PC-3 (cell line): ENCODE measurements at regions not wholly inside any gene's neighbourhood (a gene's known extent, or its start where the extent isn't known, plus 50 kb on each side); places are given as distances from the start of the nearest gene placed in this dataset.

Experiments used
- ATAC-seq: fragments of 200-7000 bp; cut with Tn5 transposase; 2 replicates; pipeline ENCODE4 v1.9.1; 2020; ENCODE audit warnings: mild to moderate bottlenecking, moderate library complexity
- BruUV-seq: library from RNA; stranded (reverse); fragments of 400-500 nt; replicated peaks from 2 replicates; lab custom pipeline; 2021; lab: Mats Ljungman, UMichigan
- CTCF ChIA-PET: fragments of 300-600 bp; sonication (Branson Sonifier 250); formaldehyde crosslinking; loops from one replicate; lab custom pipeline; 2022; ENCODE audit warnings: antibody characterized with exemption; lab: Charles Lee
- POLR2A ChIA-PET: fragments of 300-600 bp; sonication (Branson Sonifier 250); formaldehyde crosslinking; loops from one replicate; lab custom pipeline; 2022; ENCODE audit warnings: antibody characterized with exemption; ENCODE audit not compliant: unreplicated experiment; lab: Charles Lee
- DNase-seq: peaks from one replicate; pipeline ENCODE4 v3.0.0-alpha.2; 2015
- H2AFZ ChIP-seq: fragments of 300-600 bp; sonication (generic); 2 replicates; pipeline ENCODE4 v1.6.0; 2016; ENCODE audit warnings: antibody characterized with exemption, low read length
- H3F3A ChIP-seq: fragments of 300-600 bp; sonication (generic); one replicate; pipeline ENCODE4 v1.6.0; 2017; ENCODE audit warnings: antibody characterized with exemption, low read length, control low read depth, mild to moderate bottlenecking; ENCODE audit not compliant: unreplicated experiment
- H3K27ac ChIP-seq: fragments of 300-600 bp; sonication (generic); 2 replicates; pipeline ENCODE4 v1.5.1; 2016; ENCODE audit warnings: mild to moderate bottlenecking, low read length
- H3K27me3 ChIP-seq: fragments of 300-600 bp; sonication (generic); 2 replicates; pipeline ENCODE4 v1.6.1; 2016; ENCODE audit warnings: low read length, mixed read lengths
- H3K36me3 ChIP-seq: fragments of 300-600 bp; sonication (generic); 2 replicates; pipeline ENCODE4 v1.6.1; 2016; ENCODE audit warnings: low read depth, mixed run types, low read length, mixed read lengths
- H3K4me1 ChIP-seq: fragments of 300-600 bp; sonication (generic); 2 replicates; pipeline ENCODE4 v1.5.1; 2016; ENCODE audit warnings: low read length; ENCODE audit not compliant: insufficient read depth
- H3K4me2 ChIP-seq: fragments of 300-600 bp; sonication (generic); 2 replicates; pipeline ENCODE4 v1.6.0; 2016; ENCODE audit warnings: low read length
- H3K4me3 ChIP-seq: fragments of 300-600 bp; sonication (generic); 2 replicates; pipeline ENCODE4 v1.5.1; 2016; ENCODE audit warnings: mild to moderate bottlenecking, low read length, mixed read lengths
- H3K79me2 ChIP-seq: fragments of 300-600 bp; sonication (generic); 2 replicates; pipeline ENCODE4 v1.6.1; 2017; ENCODE audit warnings: low read length, mixed read lengths
- H3K9ac ChIP-seq: fragments of 300-600 bp; sonication (generic); 2 replicates; pipeline ENCODE4 v1.6.0; 2016; ENCODE audit warnings: mild to moderate bottlenecking, low read length
- H3K9me2 ChIP-seq: fragments of 300-600 bp; sonication (generic); replicated peaks from 2 replicates; pipeline ENCODE4 v1.6.1; 2016; ENCODE audit warnings: mixed run types, low read length, mixed read lengths
- H3K9me3 ChIP-seq: fragments of 300-600 bp; sonication (generic); 2 replicates; pipeline ENCODE4 v1.6.1; 2016; ENCODE audit warnings: low read length, mixed read lengths
- H4K20me1 ChIP-seq: fragments of 300-600 bp; sonication (generic); 2 replicates; pipeline ENCODE4 v1.6.1; 2016; ENCODE audit warnings: low read length, mixed read lengths
- EZH2 ChIP-seq: fragments of 300-600 bp; sonication (generic); IDR thresholded peaks from one replicate; pipeline ENCODE4 v1.6.1; 2017; ENCODE audit warnings: antibody characterized with exemption, mild to moderate bottlenecking, low read length; ENCODE audit not compliant: unreplicated experiment
- EZH2phosphoT487 ChIP-seq: fragments of 300-600 bp; sonication (generic); IDR thresholded peaks from 2 replicates; pipeline ENCODE4 v1.6.1; 2018; ENCODE audit warnings: mild to moderate bottlenecking, antibody characterized with exemption, low read length, borderline replicate concordance
- intact Hi-C: fragments of 100-400 bp; cut with micrococcal nuclease; formaldehyde crosslinking; loops from 2 replicates; pipeline ENCODE4 v1.9.0; 2023
- TF ChIP-seq, protein P1 (sequence below): fragments of 300-600 bp; sonication (generic); conservative IDR thresholded peaks from 2 replicates; pipeline ENCODE4 v1.5.1; 2017; ENCODE audit warnings: antibody characterized with exemption, low read depth, mild to moderate bottlenecking, low read length

DNA sequence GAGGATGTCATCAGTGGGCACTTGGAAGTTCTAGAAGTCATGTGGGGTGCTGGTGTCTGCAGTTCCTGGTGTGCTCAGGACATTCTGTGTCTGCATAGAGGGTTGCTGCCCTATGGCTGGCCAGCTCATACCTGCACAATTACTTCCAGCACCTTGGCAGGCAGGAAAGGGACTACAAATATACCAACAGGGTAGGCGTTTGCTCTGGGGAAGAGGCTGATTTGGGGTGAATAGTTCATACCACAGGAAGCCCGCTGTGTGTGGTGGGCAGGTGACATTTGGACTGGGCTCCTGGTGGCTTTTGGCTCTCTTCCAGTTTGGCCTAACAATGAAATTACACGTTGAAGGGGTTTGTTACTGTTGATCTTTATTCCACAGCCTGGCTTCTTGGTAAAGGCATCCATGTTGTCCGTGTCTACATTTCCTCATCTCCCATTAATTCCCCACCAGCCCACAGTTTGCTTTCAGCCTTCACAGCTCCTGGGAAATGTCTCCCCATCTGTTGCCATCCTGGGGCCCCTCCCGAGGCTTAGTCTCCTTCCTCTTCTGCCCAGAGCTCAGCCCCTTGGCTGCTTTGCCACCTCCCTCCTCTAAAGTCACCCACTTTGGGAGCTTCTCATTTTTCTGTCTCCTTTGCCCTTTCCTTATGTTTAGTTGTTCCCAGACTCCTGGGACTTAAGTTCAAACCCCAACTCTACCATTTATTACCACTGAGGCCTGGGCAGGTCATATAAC, 88.1 kb downstream of the RSPH3 start:
- H3K36me3 ChIP-seq: no peaks in the 10 kb centered on the region
- H2AFZ ChIP-seq: peak overlapping the region; percentile 28; the same call in 1 of the 2 replicates
- ChIA-PET CTCF (no interaction called here), POLR2A (no interaction called here)
- no peak for ATAC-seq
- TF ChIP-seq EZH2phosphoT487: no peak
- TF ChIP-seq, protein P1, sequence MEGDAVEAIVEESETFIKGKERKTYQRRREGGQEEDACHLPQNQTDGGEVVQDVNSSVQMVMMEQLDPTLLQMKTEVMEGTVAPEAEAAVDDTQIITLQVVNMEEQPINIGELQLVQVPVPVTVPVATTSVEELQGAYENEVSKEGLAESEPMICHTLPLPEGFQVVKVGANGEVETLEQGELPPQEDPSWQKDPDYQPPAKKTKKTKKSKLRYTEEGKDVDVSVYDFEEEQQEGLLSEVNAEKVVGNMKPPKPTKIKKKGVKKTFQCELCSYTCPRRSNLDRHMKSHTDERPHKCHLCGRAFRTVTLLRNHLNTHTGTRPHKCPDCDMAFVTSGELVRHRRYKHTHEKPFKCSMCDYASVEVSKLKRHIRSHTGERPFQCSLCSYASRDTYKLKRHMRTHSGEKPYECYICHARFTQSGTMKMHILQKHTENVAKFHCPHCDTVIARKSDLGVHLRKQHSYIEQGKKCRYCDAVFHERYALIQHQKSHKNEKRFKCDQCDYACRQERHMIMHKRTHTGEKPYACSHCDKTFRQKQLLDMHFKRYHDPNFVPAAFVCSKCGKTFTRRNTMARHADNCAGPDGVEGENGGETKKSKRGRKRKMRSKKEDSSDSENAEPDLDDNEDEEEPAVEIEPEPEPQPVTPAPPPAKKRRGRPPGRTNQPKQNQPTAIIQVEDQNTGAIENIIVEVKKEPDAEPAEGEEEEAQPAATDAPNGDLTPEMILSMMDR: no peak
- TF ChIP-seq EZH2: no peak
- no TSS peak for BruUV-seq
- DNase-seq: peak; percentile 22
- intact Hi-C loops: loop anchor here (10.0 kb wide), 1 partner anchor 57 kb away; no protein-coding TSS in a partner anchor
- H3K9ac ChIP-seq: no peak overlapping the region
- H4K20me1 ChIP-seq: no peaks in the 10 kb centered on the region
- H3K27ac ChIP-seq: 0 out of 2 replicates have a peak overlapping the region, but pooled peaks have one; percentile 86
- H3K9me2 ChIP-seq: no peaks in the 10 kb centered on the region; the same call in 1 of the 2 replicates
- H3F3A ChIP-seq: peaks cover 3% of the 10 kb centered on the region
- no peaks in the 10 kb centered on the region for H3K9me3 ChIP-seq
- H3K4me3 ChIP-seq: no peak overlapping the region
- H3K79me2 ChIP-seq: no peaks in the 10 kb centered on the region
- H3K4me2 ChIP-seq: 0 out of 2 replicates have a peak overlapping the region, but pooled peaks have one; percentile 89
- H3K27me3 ChIP-seq: no peaks in the 10 kb centered on the region
- H3K4me1 ChIP-seq: peaks cover 35% of the 10 kb centered on the region

DNA sequence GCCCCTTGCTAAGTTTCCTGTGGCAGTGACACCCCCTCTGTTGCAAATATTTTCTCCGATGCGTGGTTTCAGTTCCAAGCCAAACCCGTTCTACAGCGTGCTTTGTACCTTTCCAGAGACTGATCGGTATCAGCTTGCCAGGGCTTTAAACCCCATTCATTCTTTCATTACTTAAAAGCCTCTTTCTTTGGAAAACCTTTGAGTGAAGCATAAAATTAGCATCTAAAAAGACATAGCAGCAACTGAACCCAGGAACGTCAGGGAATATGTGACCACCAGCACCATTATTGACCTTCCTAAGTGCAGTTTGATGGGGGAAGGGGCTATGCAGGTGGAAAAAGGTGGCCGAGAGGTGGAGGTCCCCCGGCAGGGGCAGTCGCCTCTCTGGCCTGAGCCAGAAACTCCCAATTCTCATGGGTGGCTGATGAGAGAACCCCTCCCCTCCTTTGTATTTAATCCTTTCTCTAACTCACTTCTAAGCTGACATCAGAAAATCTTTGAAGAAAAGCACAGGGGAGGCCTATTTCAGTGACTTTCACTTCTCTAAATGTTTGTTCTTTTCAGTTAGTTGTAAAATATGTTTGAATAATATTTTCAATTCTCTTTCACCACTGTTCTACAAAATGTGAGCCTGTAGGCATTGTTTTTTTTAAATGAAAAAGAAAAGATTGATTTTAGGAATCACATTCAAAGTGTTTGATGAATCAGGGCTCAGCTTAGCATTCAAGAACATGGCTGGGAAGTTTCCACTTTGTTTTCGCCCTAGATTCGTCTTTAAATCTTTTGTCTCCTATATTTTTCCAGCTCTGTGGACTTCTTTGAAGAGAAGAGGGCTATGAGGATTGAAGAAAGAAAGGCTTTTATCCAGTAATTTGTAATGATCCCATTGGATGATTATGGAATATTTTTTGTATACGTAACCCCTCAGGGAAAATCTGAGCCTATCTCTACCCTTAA, 89.2 kb downstream of the RSPH3 start:
- DNase-seq (peak; percentile 80), ATAC-seq (peak; percentile 71)
- no peaks in the 10 kb centered on the region for H3K79me2 ChIP-seq
- TF ChIP-seq EZH2phosphoT487 (no peak), EZH2 (no peak)
- TF ChIP-seq, protein P1: no peak
- peak overlapping the region; percentile 62 for H3K9ac ChIP-seq
- peak overlapping the region; percentile 86 for H2AFZ ChIP-seq
- H3K4me2 ChIP-seq: peak overlapping the region; percentile 89
- peaks cover 41% of the 10 kb centered on the region for H3K4me1 ChIP-seq
- H3K9me3 ChIP-seq: peaks cover 2% of the 10 kb centered on the region; the same call in 1 of the 2 replicates
- BruUV-seq: TSS peak; percentile 70
- H3F3A ChIP-seq: peaks cover 3% of the 10 kb centered on the region
- intact Hi-C loops: loop anchor here (10.0 kb wide), 1 partner anchor 56 kb away; no protein-coding TSS in a partner anchor
- H3K9me2 ChIP-seq: no peaks in the 10 kb centered on the region; the same call in 1 of the 2 replicates
- H3K27ac ChIP-seq: peak overlapping the region; percentile 86
- H3K36me3 ChIP-seq: no peaks in the 10 kb centered on the region
- H4K20me1 ChIP-seq: no peaks in the 10 kb centered on the region
- POLR2A ChIA-PET: no interaction called here
- H3K4me3 ChIP-seq: peak overlapping the region; percentile 62
- no peaks in the 10 kb centered on the region for H3K27me3 ChIP-seq
- CTCF ChIA-PET: no interaction called here
